ENCODE measurements at regions not wholly inside any gene's neighbourhood (a gene's known extent, or its start where the extent isn't known, plus 50 kb on each side); places are given as distances from the start of the nearest gene placed in this dataset.

DNA sequence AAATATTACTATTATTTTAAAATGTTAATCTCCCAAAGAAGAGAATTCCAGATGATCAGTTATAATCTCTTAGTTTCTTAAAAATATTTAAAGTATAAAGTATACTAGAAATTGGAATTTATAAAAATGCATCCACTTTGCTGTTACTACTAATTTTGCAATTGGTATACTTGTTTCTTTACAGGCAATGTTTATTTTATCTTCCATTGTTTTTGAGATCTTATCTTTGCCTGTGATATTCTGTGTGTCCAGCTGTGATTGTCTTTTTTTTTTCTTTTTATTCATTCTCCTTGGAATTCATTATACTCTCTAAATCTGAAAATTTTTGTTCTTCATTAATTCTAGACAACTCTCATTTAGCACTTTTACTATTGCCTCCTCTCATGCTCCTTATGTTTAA is 652.6 kb downstream of the TNS3 start:
- no peaks in the 10 kb centered on the region for H3K36me3 ChIP-seq (ENCODE audit: control insufficient read depth in 2 of 4, insufficient read depth in 4 of 4, low read length in 3 of 4)
- H2BK5ac ChIP-seq (ENCODE audit: low read depth, low read length): no peak overlapping the region
- H2AFZ ChIP-seq (ENCODE audit: low read length): no peak overlapping the region
- H3K79me2 ChIP-seq (ENCODE audit: control insufficient read depth in 1 of 2, insufficient read depth in 2 of 2, low read length in 2 of 2): no peaks in the 10 kb centered on the region
- no peak overlapping the region for H3K4me2 ChIP-seq (ENCODE audit: insufficient read depth in 1 of 2, low read depth in 2 of 2, low read length in 2 of 2)
- H2BK120ac ChIP-seq (replicated peaks; ENCODE audit: low read depth, low read length): no peak overlapping the region
- ChIA-PET POLR2A (ENCODE audit: partially characterized antibody) (no interaction called here), CTCF (ENCODE audit: partially characterized antibody) (no interaction called here)
- no peaks in the 10 kb centered on the region for H3K4me1 ChIP-seq (replicated peaks in 1 of 4; ENCODE audit: control insufficient read depth in 3 of 4, insufficient read depth in 4 of 4, low read length in 3 of 4)
- no peak overlapping the region for H3K9ac ChIP-seq (replicated peaks in 1 of 4; ENCODE audit: extremely low read depth in 1 of 4, low read depth in 3 of 4, low read length in 3 of 4)
- no peak overlapping the region for H3K4ac ChIP-seq (replicated peaks; ENCODE audit: insufficient read length, low read depth, low read length)
- no peaks in the 10 kb centered on the region for H4K20me1 ChIP-seq (replicated peaks in 1 of 2; ENCODE audit: control insufficient read depth in 1 of 2, insufficient read depth in 2 of 2, low read length in 2 of 2)
- H3K23ac ChIP-seq (ENCODE audit: insufficient read length): no peak overlapping the region
- no peak overlapping the region for H3K4me3 ChIP-seq (ENCODE audit: extremely low read depth in 1 of 4, insufficient read depth in 2 of 4, low read depth in 3 of 4, low read length in 4 of 4)
- no peak overlapping the region for H3K56ac ChIP-seq (replicated peaks; ENCODE audit: insufficient read length, low read depth, low read length)
- DNase-seq (ENCODE audit: low read depth in 1 of 2, low spot score in 2 of 2): no peak
- no peaks in the 10 kb centered on the region for H3K23me2 ChIP-seq (ENCODE audit: low read depth, low read length)
- no peak overlapping the region for H2BK12ac ChIP-seq (ENCODE audit: low read depth, low read length)
- H2BK15ac ChIP-seq (ENCODE audit: low read length): no peak overlapping the region
- FAIRE-seq: no peak
- H2AK5ac ChIP-seq (ENCODE audit: low read depth, low read length): no peak overlapping the region
- H2BK20ac ChIP-seq (ENCODE audit: low read length): no peak overlapping the region
- H4K8ac ChIP-seq (ENCODE audit: extremely low read depth, insufficient read depth, low read length): no peak overlapping the region
- H3K18ac ChIP-seq (ENCODE audit: extremely low read depth, low read length): no peak overlapping the region
- H3K14ac ChIP-seq (ENCODE audit: insufficient read length): no peak overlapping the region
- TF ChIP-seq NRF1 (IDR thresholded peaks at IDR 0.05; ENCODE audit: low read depth, low read length) (no peak), HDAC6 (IDR thresholded peaks at IDR 0.05; ENCODE audit: low read depth, low read length) (no peak), BCL11A (IDR thresholded peaks at IDR 0.05; ENCODE audit: low read depth in 2 of 2, low read length in 2 of 2) (no peak), SAP30 (IDR thresholded peaks at IDR 0.05; ENCODE audit: insufficient read depth, insufficient replicate concordance, low read length) (no peak), MAFK (IDR thresholded peaks at IDR 0.05; ENCODE audit: low read depth, low read length) (no peak), SIRT6 (IDR thresholded peaks at IDR 0.05; ENCODE audit: low read length) (no peak), YY1 (IDR thresholded peaks at IDR 0.05; ENCODE audit: low read depth, low read length) (no peak)
- TF ChIP-seq, protein P1, sequence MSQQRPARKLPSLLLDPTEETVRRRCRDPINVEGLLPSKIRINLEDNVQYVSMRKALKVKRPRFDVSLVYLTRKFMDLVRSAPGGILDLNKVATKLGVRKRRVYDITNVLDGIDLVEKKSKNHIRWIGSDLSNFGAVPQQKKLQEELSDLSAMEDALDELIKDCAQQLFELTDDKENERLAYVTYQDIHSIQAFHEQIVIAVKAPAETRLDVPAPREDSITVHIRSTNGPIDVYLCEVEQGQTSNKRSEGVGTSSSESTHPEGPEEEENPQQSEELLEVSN (IDR thresholded peaks at IDR 0.05): no peak
- H3K9me3 ChIP-seq (ENCODE audit: insufficient read depth in 2 of 2, low read depth in 1 of 2, low read length in 1 of 2): no peaks in the 10 kb centered on the region
- no peak overlapping the region for H4K91ac ChIP-seq (replicated peaks; ENCODE audit: insufficient read length, low read length)
- no peak overlapping the region for H3K27ac ChIP-seq (ENCODE audit: low read depth, low read length)
- no peak overlapping the region for H4K5ac ChIP-seq (ENCODE audit: insufficient read length, low read depth, low read length)
- no peaks in the 10 kb centered on the region for H3K79me1 ChIP-seq (ENCODE audit: low read depth, low read length)
- no peaks in the 10 kb centered on the region for H3K27me3 ChIP-seq (replicated peaks in 1 of 4; ENCODE audit: control insufficient read depth in 3 of 4, extremely low read depth in 1 of 4, insufficient read depth in 3 of 4, low read length in 3 of 4)

All from H1 (cell line).